Left cardiac atrium (tissue), 4 donors: ENCODE measurements at regions not wholly inside any gene's neighbourhood (a gene's known extent, or its start where the extent isn't known, plus 50 kb on each side); places are given as distances from the start of the nearest gene placed in this dataset.
"Not testable (repeated sequence)": the region's sequence is repeated elsewhere in the genome, so short reads cannot be mapped to it uniquely, and the experiment has no call there.

ENCODE experiments used
- ATAC-seq, 2 donors: fragments of 200-7000 bp; cut with Tn5 transposase; one replicate each; pipeline ENCODE4 v1.9.1; 2020; ENCODE audit warnings: mild to moderate bottlenecking in 2 of 2, moderate library complexity in 2 of 2
- DNase-seq: peaks from one replicate; pipeline ENCODE4 v3.0.0-alpha.2; 2020
- intact Hi-C, 2 donors: fragments of 100-400 bp; cut with DNase I; formaldehyde crosslinking; loops; one replicate each; pipeline versions ENCODE4 v1.14.1 to v1.15.1; 2022 to 2023
- donor health status: DM: no; HTN: yes; CAD: no.
- donor health status: DM: no; HTN: yes; CAD: no; lungs with severe emphysema.
- donor health status: DM: yes; HTN: yes; CAD: no.
- donor health status: Dilated cardiomyopathy.

GRCh38 chr5:2851895-2852294 lies 100.4 kb upstream of the IRX2 start:
- ATAC-seq: no peak
- intact Hi-C loops: no loop called here
- DNase-seq: no peak

- intact Hi-C loops: no loop called here
- DNase-seq (no peak), ATAC-seq (no peak)
Measured at GRCh38 chr5:2849429-2849828, 98.0 kb upstream of the IRX2 start.

- intact Hi-C loops: no loop called here
- DNase-seq (no peak), ATAC-seq (no peak)
Measured at GRCh38 chr5:2848619-2849018, 97.1 kb upstream of the IRX2 start.

GRCh38 chr5:2847608-2848007 lies 96.1 kb upstream of the IRX2 start:
- ATAC-seq (no peak), DNase-seq (no peak)
- intact Hi-C loops: no loop called here

GRCh38 chr5:2841208-2841607 lies 89.7 kb upstream of the IRX2 start:
- DNase-seq: no peak
- no peak for ATAC-seq
- intact Hi-C loops: no loop called here

- no peak for ATAC-seq
- no peak for DNase-seq
- intact Hi-C loops: no loop called here
Measured at GRCh38 chr5:2840372-2840915, 89.0 kb upstream of the IRX2 start.

DNA sequence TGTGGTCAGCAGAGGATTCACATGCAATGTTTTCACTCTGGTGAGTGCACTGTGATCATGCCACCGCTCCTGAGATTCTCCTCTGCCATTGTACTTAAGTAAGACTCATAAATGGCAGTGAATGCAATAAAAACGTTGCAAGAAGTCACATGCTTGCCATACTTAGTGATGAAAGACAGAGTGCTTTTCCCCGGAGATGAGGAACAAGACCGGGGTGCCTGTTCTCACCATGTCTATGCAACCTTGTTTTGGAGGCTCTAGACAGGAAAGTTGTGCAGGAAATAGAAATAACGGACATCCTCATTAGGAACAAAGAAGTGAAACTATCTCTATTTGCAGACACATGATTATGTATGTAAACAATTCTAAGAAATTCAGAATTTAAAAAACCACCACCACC lies 84.7 kb upstream of the IRX2 start:
- intact Hi-C loops: no loop called here

DNA sequence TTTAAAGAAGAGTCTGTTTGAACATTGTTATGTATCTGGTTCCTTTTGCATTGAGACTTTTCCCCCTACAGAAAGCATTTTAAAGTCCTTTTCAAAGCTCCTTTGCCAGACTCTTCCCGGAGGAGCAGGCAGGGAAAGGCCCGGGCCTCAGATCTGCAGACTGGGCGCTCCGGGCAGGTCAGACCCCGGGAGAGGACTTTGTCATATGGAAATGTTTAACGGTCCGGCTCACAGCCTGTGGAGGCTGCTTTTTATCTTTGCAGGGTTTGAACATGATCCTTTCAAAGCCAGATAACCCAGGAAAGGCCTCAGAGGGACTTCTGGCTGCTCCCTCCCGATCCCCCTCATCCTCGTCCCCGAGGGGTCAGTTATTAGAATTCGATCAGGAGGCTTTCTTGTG lies 82.1 kb upstream of the IRX2 start:
- ATAC-seq (no peak), DNase-seq (no peak)
- intact Hi-C loops: no loop called here

More for the DNA sequence above, 84.7 kb upstream of the IRX2 start:
- no peak for ATAC-seq
- DNase-seq: no peak

- intact Hi-C loops: no loop called here
- ATAC-seq (no peak), DNase-seq (no peak)
Measured at GRCh38 chr5:2832394-2832793, 80.9 kb upstream of the IRX2 start.

DNA sequence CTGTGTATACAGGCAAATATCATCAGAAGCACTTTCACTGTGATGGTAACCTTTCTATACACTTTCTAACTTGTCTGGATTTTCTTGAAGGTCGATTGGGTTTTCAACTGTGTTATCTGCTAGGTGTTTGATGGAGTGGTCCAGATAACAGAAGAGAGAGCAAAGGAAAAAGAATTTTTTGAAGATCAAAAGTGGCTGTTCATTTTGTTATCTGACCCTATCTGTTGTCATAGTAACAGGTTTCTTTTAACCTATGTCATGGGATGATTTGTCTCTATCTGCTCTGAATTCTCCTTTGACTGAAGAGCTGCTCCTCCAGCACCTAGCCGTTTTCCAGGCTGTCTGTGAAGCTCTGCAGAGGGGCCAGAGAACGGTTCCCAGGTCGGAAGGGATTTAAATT lies 77.8 kb upstream of the IRX2 start:
- intact Hi-C loops: no loop called here
- DNase-seq (no peak), ATAC-seq (no peak)

DNA sequence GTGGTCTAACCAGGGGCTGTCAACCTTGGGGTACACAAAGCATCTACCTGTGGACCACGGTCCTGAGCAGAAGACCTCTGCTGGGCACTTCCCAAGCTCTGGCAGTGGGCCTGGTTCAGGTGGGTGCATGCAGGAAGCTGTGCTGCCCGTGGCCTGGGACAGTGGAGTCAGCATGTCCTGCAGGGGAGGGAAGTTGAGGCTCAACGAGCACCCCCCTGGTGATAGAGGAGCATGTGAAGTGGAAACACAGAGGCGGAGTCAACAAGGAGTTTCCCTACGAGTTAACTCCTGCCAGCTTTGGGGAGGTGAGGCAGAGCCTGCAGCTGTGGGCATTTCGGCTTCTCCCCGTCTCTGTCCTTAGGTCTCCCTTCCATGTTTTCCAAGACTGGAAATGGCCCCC lies 67.5 kb upstream of the IRX2 start:
- intact Hi-C loops: no loop called here
- ATAC-seq: no peak
- no peak for DNase-seq

DNA sequence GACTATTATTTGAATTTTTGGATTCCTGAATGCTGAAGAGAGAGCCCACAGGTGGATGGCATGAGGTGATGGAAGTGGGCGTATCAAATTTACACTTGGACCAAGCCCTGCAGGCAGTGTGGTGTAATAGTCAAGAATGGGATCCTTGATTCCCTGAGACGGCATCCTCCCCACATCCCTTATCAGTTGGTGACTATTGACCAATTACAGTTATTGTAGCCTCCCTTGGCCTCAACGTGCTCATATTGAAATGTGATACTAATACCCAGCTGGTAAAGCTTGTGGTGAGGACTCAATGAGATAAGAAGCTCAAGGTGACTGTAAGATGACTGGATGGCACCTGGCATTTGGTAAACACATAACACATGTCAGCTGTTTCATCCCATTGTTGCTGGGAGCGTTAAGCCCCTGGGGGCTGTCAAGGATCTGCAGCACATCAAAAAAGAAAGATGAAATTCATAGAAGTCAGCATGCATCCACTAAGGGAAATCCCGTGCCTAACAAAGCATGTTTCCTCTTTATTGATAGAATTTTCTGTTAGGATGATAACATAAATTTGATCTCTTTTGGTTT lies 65.6 kb upstream of the IRX2 start:
- DNase-seq (no peak), ATAC-seq (no peak)
- intact Hi-C loops: no loop called here

GRCh38 chr5:2813678-2814077 lies 62.2 kb upstream of the IRX2 start:
- intact Hi-C loops: no loop called here
- DNase-seq (no peak), ATAC-seq (no peak)

DNA sequence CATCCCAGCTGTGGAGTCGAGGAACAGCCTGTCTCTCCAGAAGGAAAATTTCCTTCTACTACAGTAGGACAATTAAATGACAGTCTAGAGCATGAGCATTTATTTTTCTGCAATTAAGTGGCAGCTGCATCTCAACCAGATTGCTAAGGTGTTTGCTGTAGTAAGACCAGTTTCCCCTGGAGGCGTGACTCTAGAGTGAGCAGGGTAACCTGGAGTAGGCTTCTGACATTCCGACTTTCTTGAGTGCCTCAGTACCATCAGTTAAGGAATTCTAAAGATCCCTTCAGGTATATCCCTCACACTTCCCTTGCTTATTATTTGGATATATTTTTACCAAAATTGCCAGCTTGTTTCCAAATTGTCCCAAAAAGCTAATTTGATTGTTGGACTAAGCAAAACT lies 59.2 kb upstream of the IRX2 start:
- no peak for DNase-seq
- ATAC-seq: no peak
- intact Hi-C loops: no loop called here

DNA sequence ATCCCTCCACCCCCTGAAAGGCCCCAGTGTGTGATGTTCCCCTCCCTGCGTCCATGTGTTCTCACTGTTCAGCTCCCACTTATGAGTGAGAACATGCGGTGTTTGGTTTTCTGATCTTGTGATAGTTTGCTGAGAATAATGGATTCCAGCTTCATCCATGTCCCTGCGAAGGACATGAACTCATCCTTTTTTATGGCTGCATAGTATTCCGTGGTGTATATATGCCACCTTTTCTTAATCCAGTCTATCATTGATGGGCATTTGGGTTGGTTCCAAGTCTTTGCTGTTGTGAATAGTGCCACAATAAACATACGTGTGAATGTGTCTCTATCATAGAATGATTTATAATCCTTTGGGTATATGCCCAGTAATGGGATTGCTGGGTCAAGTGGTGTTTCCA lies 55.8 kb upstream of the IRX2 start:
- DNase-seq, intact Hi-C loops: not testable (repeated sequence)

DNA sequence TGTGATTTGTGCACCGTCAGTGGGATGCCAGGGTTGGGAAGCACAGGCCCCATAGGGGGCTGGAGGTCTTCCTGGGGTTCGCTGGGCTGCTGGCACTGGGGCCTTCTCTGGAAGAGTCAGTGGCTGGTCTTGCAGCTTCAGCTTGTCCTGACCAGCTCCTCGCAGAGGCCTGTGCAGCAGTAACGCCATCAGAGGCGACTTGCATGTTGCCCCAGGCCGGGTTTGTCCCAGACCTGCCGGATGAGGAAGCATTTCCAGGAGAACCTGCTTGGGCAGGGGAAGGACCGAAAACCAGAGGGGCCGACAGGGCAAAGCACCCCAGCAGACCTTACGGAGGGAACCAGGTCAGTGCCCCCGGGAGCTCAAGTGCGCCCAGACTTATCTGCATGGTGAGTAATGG lies 54.7 kb upstream of the IRX2 start:
- intact Hi-C loops: no loop called here
- DNase-seq: no peak

More for the DNA sequence above, 55.8 kb upstream of the IRX2 start:
- ATAC-seq: not testable (repeated sequence)

GRCh38 chr5:2805080-2805479 lies 53.6 kb upstream of the IRX2 start:
- intact Hi-C loops: no loop called here
- ATAC-seq: no peak
- no peak for DNase-seq

More for the DNA sequence above, 54.7 kb upstream of the IRX2 start:
- ATAC-seq: no peak

DNA sequence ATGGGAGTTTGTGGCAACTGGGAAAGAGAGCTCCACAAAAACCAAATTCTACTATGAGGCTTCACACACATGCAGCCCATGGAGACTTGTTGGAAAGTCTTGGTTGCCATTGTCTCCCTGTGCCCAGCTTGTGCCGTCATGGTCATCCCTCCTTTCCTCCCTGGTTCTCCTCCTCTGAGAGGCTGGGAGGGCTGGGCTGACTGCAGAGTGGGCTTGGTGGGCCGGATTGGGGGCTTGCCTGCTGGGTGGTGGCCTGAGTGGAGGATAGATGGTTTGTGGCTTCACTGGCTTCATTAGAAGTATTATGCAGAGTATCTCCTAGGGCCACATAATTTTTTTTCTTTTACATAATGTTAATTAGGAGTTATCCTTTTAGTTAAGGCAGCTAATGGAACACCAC lies 52.3 kb upstream of the IRX2 start:
- no peak for ATAC-seq
- intact Hi-C loops: no loop called here
- no peak for DNase-seq

- ATAC-seq (no peak), DNase-seq (no peak)
- intact Hi-C loops: no loop called here
Measured at GRCh38 chr5:2802693-2803365, 51.4 kb upstream of the IRX2 start.

- intact Hi-C loops: no loop called here
- DNase-seq: no peak
- no peak for ATAC-seq
Measured at GRCh38 chr5:2801577-2802525, 50.4 kb upstream of the IRX2 start.
